ENCODE measurements at regions not wholly inside any gene's neighbourhood (a gene's known extent, or its start where the extent isn't known, plus 50 kb on each side); places are given as distances from the start of the nearest gene placed in this dataset.

GRCh38 chr1:184882957-184883815 is 91.1 kb downstream of the NIBAN1 start:
- TF ChIP-seq, protein P1, sequence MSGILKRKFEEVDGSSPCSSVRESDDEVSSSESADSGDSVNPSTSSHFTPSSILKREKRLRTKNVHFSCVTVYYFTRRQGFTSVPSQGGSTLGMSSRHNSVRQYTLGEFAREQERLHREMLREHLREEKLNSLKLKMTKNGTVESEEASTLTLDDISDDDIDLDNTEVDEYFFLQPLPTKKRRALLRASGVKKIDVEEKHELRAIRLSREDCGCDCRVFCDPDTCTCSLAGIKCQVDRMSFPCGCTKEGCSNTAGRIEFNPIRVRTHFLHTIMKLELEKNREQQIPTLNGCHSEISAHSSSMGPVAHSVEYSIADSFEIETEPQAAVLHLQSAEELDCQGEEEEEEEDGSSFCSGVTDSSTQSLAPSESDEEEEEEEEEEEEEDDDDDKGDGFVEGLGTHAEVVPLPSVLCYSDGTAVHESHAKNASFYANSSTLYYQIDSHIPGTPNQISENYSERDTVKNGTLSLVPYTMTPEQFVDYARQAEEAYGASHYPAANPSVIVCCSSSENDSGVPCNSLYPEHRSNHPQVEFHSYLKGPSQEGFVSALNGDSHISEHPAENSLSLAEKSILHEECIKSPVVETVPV (CRISPR knock-in tag; IDR thresholded peaks at IDR 0.05) = no peak
- TF ChIP-seq CREB5 (CRISPR knock-in tag; IDR thresholded peaks at IDR 0.05; ENCODE audit: low read depth) = no peak

Measured in SK-N-SH treated with all-trans-retinoic acid at 6 μM for 48 hours (cell line).